SK-N-MC (cell line): ENCODE measurements at regions not wholly inside any gene's neighbourhood (a gene's known extent, or its start where the extent isn't known, plus 50 kb on each side); places are given as distances from the start of the nearest gene placed in this dataset.

Source experiments
- DNase-seq: peaks from one replicate; pipeline ENCODE4 v3.0.0-alpha.2; 2011; ENCODE audit warnings: low read depth, low spot score
- H3K27ac ChIP-seq: fragments of 200-600 bp; sonication (generic); 2 replicates; pipeline ENCODE4 v1.5.1; 2016; ENCODE audit warnings: mixed run types
- H3K36me3 ChIP-seq: fragments of 200-600 bp; sonication (generic); 2 replicates; pipeline ENCODE4 v1.6.1; 2017; ENCODE audit warnings: antibody characterized with exemption, low read length, mixed read lengths; ENCODE audit not compliant: insufficient read depth
- H3K4me3 ChIP-seq: fragments of 200-600 bp; sonication (generic); 2 replicates; pipeline ENCODE4 v1.5.1; 2016
- H3K9ac ChIP-seq: fragments of 200-600 bp; sonication (generic); 2 replicates; pipeline ENCODE4 v1.8.0; 2017; ENCODE audit warnings: mixed run types, mixed read lengths; ENCODE audit not compliant: insufficient read length
- H3K9me3 ChIP-seq: fragments of 200-600 bp; sonication (generic); 2 replicates; pipeline ENCODE4 v1.6.1; 2017; ENCODE audit warnings: low read depth, mild to moderate bottlenecking, antibody characterized with exemption, low read length, moderate library complexity, mixed read lengths
- EZH2 ChIP-seq: fragments of 200-600 bp; sonication (generic); IDR thresholded peaks from one replicate; pipeline ENCODE4 v1.6.1; 2017; ENCODE audit warnings: antibody characterized with exemption
- FOXP2 ChIP-seq: optimal IDR thresholded peaks from 2 replicates; pipeline ENCODE3; 2011; ENCODE audit warnings: mild to moderate bottlenecking, moderate library complexity; ENCODE audit not compliant: insufficient read depth; ENCODE audit errors: extremely low read length, control extremely low read depth
- POLR2AphosphoS5 ChIP-seq: IDR thresholded peaks from 2 replicates; pipeline ENCODE4 v1.6.1; 2012; ENCODE audit warnings: mild to moderate bottlenecking, low read depth, low read length, borderline replicate concordance

DNA sequence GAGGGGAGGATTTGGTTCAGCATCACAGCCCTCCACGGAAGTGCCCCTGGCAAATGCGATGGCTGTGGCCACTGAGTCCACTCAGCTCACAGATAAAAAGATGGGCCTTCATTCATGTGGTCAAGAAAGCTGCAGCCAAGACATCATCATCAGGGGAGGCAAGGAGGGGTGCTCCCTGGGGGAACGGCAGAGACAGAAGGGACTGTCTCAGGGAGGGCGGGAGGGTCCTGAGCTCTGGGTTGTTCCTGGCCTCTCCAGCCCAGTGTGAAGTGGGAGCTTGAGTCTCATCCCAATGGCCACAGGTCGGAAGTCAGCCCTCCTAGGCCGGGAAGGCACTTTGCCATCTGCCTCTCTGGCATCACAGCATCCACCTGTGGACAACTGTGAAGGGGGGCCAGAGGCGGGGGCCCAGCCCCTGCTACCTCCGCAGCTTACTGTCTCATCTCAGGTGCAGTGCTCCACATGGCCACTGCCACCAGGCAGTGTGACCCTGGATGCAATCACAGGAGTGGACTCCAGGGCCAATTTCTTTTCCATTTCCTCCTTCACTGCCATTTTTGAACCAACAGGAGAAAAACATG is 137.8 kb upstream of the SOX1 start:
- H3K9me3 ChIP-seq = no peaks in the 10 kb centered on the region
- TF ChIP-seq FOXP2 (no peak), POLR2AphosphoS5 (no peak), EZH2 (no peak)
- no peak overlapping the region for H3K27ac ChIP-seq
- H3K9ac ChIP-seq = no peak overlapping the region
- H3K4me3 ChIP-seq = no peak overlapping the region
- no peak for DNase-seq
- H3K36me3 ChIP-seq = no peaks in the 10 kb centered on the region

DNA sequence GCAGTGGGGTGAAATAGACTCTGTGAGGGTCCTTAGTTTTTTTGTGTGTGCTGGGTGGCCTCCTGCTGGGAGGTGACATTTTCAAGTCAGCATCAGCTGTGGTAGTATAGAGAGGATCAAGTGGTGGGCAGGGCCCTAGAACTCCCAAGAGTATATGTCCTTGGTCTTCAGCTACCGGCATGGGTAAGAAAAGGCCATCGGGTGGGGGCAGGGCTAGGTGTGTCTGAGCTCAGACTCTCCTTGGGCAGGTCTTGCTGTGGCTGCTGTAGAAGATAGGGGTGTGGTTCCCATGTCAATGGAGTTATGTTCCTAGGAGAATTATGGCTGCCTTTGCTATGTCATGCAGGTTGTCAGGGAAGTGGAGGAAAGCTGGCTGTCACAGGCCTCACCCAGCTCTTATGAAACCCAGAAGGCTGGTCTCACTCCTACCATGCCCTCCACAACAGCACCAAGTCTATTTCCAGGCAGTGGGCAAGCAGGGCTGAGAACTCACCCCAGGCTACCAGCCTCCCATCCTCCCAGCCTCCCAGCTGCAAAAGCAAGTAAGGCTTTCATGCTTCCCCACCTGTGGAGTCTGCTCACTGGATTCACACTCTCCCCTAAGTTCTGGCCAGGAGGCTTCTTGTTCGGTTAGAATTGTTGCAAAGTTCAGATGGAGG is 130.6 kb upstream of the SOX1 start:
- no peak overlapping the region for H3K9ac ChIP-seq
- no peaks in the 10 kb centered on the region for H3K9me3 ChIP-seq
- no peak for DNase-seq
- H3K4me3 ChIP-seq = no peak overlapping the region
- H3K27ac ChIP-seq = no peak overlapping the region
- H3K36me3 ChIP-seq = no peaks in the 10 kb centered on the region
- no peak for TF ChIP-seq EZH2

GRCh38 chr13:111937777-111938311 is 129.1 kb upstream of the SOX1 start:
- no peak overlapping the region for H3K4me3 ChIP-seq
- no peaks in the 10 kb centered on the region for H3K36me3 ChIP-seq
- H3K9ac ChIP-seq = no peak overlapping the region
- H3K27ac ChIP-seq = no peak overlapping the region
- H3K9me3 ChIP-seq = no peaks in the 10 kb centered on the region
- no peak for TF ChIP-seq FOXP2
- no peak for TF ChIP-seq EZH2
- TF ChIP-seq POLR2AphosphoS5 = no peak
- no peak for DNase-seq

GRCh38 chr13:111938741-111939665 is 127.9 kb upstream of the SOX1 start:
- TF ChIP-seq FOXP2 = no peak
- TF ChIP-seq EZH2 = no peak
- no peak for TF ChIP-seq POLR2AphosphoS5
- no peaks in the 10 kb centered on the region for H3K36me3 ChIP-seq
- H3K9ac ChIP-seq = no peak overlapping the region
- H3K4me3 ChIP-seq = no peak overlapping the region
- DNase-seq = no peak
- H3K27ac ChIP-seq = no peak overlapping the region
- H3K9me3 ChIP-seq = no peaks in the 10 kb centered on the region

DNA sequence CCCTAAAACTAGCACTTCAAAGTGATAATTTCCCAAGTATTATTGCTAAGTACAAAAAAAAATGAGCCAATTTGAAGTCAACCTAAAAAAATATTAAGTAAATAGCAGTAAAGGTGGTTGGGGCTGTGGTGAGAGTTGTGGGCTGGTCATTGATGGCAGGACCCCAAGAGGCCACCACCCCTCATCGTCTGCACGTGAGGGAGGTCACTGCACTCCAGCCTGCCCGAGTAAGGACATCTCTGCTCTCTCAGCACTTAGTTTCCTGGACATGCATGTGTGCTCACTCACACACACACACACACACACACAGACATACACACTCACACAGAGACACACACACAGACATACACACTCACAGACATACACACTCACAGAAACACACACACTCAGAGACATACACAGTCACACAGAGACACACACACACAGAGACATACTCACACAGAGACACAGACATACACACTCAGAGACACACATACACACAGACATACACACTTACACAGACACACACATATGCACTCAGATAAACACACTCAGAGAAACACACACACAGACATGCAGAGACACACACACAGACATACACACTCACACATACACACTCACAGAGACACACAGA is 127.2 kb upstream of the SOX1 start:
- no peaks in the 10 kb centered on the region for H3K36me3 ChIP-seq
- no peaks in the 10 kb centered on the region for H3K9me3 ChIP-seq
- DNase-seq = no peak
- H3K27ac ChIP-seq = no peak overlapping the region
- no peak overlapping the region for H3K4me3 ChIP-seq
- no peak overlapping the region for H3K9ac ChIP-seq
- TF ChIP-seq EZH2 (no peak), FOXP2 (no peak), POLR2AphosphoS5 (no peak)

GRCh38 chr13:111940892-111941291 is 126.1 kb upstream of the SOX1 start:
- Histone ChIP-seq H3K4me3 (no peak overlapping the region), H3K36me3 (no peaks in the 10 kb centered on the region), H3K9me3 (no peaks in the 10 kb centered on the region), H3K27ac (no peak overlapping the region), H3K9ac (no peak overlapping the region)
- DNase-seq = no peak
- TF ChIP-seq POLR2AphosphoS5 (no peak), FOXP2 (no peak), EZH2 (no peak)

DNA sequence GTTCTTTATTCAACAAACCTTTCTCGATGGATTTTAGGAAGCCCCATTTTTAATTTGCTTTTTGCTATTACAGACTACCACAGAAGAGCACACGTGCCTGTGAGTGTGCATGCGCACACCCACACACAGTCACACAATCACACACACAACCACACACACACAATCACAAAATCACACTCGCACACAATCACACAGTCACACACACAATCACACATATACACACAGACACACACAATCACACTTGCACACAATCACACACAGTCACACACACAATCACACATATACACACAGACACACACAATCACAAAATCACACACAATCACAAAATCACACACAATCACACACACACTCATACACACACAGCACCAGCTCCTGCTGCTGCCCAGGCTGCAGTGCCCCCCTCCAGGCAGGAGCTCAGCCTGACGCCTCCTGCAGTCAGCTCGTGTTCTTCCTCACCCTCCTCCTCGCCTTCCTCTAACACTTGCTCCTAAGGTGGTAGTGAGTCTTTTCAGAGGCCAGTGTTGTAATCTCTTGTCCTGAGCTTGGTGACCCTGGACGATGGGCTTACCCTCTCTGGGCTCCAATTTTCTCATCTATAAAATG is 125.0 kb upstream of the SOX1 start:
- no peak overlapping the region for H3K4me3 ChIP-seq
- TF ChIP-seq POLR2AphosphoS5 (no peak), EZH2 (no peak), FOXP2 (no peak)
- DNase-seq = no peak
- H3K36me3 ChIP-seq = no peaks in the 10 kb centered on the region
- no peak overlapping the region for H3K9ac ChIP-seq
- no peak overlapping the region for H3K27ac ChIP-seq
- no peaks in the 10 kb centered on the region for H3K9me3 ChIP-seq
